HL-60 (cell line): ENCODE measurements at regions not wholly inside any gene's neighbourhood (a gene's known extent, or its start where the extent isn't known, plus 50 kb on each side); places are given as distances from the start of the nearest gene placed in this dataset.

ENCODE experiments used
- CTCF ChIP-seq: IDR thresholded peaks from one replicate; pipeline ENCODE4 v1.5.1; 2011; ENCODE audit warnings: low read length, control low read depth, inconsistent platforms; ENCODE audit not compliant: insufficient read depth
- GABPA ChIP-seq: IDR thresholded peaks from 2 replicates; pipeline ENCODE4 v1.6.1; 2012; ENCODE audit warnings: low read depth
- POLR2AphosphoS5 ChIP-seq: IDR thresholded peaks from 2 replicates; pipeline ENCODE4 v1.6.1; 2012; ENCODE audit warnings: low read depth
- REST ChIP-seq: IDR thresholded peaks from 2 replicates; pipeline ENCODE4 v1.6.1; 2012; ENCODE audit warnings: low read depth; ENCODE audit not compliant: insufficient replicate concordance

- TF ChIP-seq CTCF (no peak), GABPA (no peak), POLR2AphosphoS5 (no peak), REST (no peak)
Observed at GRCh38 chr3:99211309-99211708, 309.8 kb upstream of the DCBLD2 start.
